GM21423 (cell line): ENCODE measurements at regions not wholly inside any gene's neighbourhood (a gene's known extent, or its start where the extent isn't known, plus 50 kb on each side); places are given as distances from the start of the nearest gene placed in this dataset.
"Not testable (repeated sequence)": the region's sequence is repeated elsewhere in the genome, so short reads cannot be mapped to it uniquely, and the experiment has no call there.

Experiments used
- ATAC-seq: cut with Tn5 transposase; IDR thresholded peaks from one replicate; pipeline ENCODE4 v1.9.1; 2021; ENCODE audit warnings: mild to moderate bottlenecking, moderate library complexity; ENCODE audit not compliant: unreplicated experiment

DNA sequence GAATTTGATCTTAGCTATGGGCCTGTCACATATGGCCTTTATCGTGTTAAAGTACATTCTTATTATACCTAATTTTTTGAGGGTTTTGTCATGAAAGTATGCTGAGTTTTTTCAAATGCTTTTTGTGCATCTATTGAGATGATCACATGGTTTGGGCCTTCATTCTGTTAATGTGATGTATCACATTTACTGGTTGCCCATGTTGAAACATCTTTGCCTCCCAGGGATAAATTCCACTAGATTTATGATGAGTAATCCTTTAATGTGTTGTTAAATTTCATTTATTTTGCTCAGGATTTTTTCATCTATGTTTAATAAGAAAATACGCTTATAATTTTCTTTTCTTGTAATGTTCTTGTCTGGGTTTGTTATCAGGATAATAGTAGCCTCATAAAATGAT, 442.0 kb downstream of the MDFIC start:
- no peak for ATAC-seq

DNA sequence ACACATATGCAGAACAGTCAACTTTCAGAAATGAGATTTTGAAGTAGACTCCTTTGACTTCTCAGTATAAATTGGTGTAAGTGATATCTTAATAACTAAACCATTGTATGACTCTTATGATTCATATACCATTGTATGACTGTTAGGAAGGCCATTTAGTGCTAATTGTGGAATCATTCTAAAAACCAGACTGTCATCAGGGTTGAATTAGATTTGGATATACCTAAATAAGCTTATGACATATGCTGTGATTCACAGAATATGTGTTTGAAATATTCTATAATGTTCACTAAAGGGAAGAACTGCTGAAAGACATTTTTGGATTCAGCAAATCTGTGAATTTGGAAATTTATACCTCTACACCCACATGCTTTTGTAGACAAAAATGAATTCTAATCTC, 438.1 kb downstream of the MDFIC start:
- ATAC-seq, result no peak

DNA sequence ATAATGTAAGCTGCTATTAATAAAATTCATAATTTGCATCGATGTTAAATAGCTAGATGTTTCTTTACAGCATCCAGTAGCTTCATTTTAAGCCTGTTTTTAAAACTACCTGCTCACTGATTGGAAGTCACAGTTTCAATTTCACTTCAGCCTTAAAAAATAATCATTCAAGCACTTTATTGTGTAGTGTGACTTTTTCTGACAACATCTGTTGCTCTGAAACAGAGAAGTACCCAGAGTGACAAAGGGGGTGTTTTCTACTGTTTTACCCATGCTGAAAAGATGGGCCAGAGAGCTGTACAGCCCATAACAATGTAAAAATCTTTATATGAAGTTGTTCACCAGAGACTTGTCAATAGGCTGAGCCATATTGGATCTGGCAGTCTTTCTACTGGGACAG, 437.2 kb downstream of the MDFIC start:
- peak; percentile 41 for ATAC-seq

DNA sequence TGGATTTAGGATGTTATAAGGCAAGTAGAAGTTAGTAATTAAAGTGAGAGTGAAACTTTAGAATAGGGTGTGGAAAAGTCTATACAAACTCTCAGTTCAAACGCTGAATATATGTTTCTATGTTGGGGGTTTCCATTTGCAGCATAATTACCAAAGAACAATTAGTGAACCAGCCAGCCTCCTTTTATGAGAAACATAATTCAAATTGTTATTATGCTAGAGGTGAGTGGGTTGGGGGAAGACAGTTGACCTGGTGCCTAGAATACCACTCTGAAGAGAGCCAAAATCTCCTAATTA, 435.8 kb downstream of the MDFIC start:
- no peak for ATAC-seq

DNA sequence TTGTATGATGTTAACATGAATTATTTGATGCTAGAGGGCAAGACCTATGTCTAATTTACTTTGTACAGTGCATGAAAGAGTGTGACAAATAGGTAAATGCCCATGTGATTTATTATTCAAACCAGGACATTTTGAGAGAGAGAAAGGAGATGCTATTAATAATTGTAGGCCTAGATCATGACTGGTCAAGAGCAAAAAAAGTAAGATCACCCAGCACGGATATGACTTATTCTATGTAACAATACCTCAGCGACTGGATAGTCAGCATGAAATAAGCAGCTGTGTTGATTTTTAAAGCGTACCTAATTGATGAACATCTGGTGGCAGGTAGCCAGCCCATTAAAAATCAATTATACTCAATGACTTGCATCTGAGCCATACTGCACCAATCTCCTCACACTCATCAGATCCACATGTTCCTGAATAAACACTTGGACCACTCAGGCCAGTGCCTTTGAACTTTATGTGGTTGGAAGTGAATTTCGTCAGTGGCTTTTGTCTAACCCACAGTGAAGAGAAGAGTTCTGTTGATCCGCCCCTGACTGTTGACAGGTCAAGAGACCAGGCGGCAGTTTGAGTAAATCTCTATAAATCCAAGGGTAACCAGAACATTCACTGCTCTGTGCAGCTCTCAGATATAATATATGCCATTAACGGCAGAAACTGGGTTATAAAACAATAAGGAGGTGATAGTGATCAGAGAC, 435.3 kb downstream of the MDFIC start:
- no peak for ATAC-seq

DNA sequence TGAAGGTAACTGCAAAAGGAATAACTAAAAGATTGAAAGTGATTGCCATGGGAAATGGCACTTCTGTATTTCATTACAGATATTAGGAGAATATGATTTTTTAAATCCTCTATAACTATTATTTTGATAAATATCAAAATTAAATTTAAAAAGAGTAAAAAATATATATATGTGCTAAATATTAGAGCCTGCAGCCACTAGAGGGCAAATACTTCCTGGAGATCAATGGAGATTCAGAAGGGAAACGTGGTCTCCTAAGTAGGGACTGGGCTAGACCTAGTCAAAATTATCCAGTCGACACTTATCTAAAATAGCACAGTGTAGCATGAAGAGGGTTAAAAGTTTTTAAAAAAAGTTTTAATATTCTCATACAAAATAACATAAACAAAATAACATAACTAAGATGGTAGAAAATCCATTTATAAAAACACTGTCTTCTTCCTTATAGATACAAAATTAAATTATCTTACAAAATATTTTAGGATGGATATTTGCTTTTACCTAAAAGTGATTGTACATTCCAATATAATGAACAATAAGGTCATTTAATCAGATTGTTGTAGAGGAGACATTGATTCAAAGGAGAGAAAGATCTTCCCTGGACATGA, 434.3 kb downstream of the MDFIC start:
- no peak for ATAC-seq

DNA sequence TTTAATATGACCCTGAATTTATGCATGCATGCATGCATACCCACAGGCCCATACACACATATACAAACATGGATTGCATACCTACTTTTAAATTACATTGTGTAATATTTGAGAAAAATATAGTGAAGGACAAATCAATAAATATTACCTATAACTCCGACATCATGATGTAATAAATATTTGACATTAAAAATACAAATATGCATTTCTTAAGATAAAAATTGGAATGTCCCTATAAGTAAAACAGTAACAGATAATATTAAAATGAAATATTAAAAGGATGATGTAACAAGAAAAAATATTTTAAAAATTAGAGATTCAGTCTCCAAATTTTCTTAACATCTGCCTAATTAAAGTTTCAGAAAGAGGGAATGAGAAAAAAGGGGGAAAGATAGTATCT, 433.0 kb downstream of the MDFIC start:
- no peak for ATAC-seq

DNA sequence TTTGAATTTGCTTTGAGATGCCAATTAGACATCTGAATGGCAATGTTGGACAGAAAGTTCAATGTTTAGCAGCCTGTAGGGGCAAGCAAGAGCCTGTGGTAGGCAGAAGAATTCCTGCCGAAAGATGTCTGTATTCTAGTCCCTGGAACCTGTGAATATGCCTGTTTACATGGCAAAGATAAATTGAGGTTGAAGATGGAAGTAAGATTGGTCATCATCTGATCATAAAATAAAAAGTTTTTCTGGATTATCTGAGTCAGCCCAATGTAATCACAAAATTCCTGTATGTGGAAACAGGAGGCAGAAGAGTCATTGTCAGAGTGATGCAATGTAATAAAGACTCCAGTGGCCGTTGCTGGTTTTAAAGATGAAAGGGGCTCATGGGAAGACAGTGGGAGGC, 430.5 kb downstream of the MDFIC start:
- ATAC-seq, result no peak

DNA sequence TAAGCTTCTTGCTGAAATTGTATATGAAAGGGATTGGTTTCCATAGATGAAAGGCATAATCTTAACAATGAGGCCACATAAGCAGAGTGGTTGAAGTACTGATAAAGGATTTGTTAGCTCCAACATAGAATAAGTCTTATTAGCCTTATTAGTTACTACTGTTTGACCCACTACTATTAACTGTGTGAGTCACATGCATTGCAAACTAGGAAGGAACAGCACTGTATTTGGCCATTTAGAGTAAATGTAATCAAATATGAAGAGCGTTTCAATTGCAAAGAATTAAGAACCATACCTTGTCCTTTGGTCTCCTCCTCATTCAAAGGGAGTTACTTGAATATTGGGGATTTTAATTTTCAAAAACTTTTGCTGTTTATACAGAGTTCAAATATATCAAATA, 428.9 kb downstream of the MDFIC start:
- no peak for ATAC-seq

DNA sequence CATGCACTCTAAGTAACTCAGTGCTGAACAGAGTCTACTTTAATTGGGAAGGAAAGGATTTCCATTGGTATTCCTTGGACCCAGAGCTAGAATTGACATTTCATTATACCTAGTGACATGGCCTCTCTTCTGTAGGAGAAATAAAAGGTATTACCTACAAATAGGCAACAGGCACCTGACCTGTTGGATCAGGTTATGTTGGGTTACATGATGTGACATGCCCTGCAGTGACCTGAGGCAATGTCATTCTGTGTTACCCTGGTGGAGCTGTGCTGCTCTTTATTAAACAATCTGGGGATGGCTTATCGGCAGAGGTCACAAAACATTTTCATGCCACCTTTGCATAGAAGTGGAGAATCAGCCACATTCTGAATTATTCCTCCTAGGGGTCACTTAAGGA, 427.7 kb downstream of the MDFIC start:
- ATAC-seq, result no peak

DNA sequence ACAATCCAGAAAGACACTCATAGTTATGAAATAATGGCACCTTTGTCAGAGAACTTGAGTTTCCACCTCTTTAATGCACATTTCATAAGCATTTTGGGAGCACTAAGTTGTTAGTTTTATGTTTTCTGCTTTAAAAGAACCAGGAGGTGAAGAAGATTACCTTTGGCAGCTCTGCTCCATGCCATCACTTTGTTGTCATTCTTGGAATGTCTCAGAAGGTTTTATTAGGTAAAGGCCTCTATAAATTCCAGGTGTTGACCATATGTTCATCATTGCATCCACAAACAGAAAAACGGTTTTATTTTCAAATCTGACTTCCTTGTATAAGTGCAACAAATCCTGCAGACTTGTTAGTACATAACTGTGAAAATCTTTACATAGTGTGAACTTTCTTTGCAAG, 424.8 kb downstream of the MDFIC start:
- no peak for ATAC-seq

DNA sequence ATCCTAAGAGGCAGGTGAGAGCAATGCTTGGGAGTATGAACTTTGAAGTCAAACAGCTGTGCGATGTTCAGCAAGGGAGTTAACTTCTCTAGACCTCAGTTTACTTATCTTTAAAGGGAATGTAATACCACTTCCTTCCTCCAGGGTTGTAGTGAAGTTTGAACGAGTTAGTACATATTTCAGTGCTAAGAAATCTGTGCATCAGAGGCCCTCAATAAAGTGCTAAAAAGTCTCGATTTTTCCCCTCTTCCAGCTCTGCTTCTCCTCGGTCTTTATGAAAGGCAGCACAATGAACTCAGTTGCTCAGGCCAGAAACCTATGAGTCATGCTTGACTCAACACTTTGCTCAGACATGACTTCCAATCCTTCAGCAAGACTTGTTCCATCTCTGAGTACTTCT, 418.9 kb downstream of the MDFIC start:
- no peak for ATAC-seq

DNA sequence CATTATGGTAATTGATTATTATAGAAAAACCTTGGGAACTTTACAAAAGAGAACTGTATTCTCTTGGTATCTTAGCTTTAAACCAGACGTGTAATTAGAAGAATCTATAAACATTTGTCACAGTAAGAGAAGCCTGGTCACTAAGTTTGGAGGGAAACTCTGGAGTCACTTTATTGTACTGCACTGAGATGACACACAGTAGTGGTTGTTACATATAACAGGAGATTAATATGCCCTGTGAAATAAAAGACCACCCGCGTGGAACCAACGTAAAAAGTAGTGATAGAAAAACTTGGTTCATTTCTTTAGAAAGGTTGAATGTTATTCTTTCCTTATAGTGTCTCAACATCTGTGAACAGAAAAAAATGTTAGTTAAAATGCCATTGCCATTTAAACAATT, 416.1 kb downstream of the MDFIC start:
- no peak for ATAC-seq

DNA sequence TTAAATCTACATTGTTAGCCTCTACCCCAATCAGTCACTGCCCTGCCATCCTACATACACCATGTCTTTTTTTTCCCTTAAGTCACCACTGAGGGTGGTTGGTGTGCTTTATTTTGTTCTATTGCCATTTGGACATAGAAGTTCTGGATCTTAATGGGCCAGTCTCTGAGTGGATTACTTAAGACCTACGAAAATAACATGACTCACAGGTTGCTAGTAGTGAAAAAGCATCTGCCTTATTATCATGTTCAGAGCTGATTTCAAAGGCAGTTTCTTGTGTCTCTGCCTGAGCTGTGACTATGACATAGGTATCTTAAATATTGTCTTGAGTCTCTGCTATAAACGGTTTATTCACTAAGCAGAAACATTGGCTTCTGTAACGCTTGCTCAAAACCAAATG, 410.8 kb downstream of the MDFIC start:
- no peak for ATAC-seq

DNA sequence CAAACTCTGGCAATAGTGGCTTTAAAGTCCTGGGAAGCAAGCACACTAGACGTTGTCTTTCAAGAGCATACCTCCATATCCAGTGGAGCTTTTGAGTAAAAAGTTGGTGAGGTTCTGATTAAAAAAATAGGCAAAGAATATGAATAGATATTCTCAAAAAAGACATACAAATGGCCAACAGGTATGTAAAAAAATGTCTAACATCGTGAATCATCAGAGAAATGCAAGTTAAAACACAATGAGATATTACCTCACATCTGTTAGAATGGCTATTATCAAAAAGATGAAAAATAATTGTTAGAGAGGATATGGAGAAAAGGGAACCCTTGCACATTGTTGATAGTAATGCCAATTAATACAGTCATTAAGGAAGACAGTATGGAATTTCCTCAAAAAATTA, 407.1 kb downstream of the MDFIC start:
- no peak for ATAC-seq

DNA sequence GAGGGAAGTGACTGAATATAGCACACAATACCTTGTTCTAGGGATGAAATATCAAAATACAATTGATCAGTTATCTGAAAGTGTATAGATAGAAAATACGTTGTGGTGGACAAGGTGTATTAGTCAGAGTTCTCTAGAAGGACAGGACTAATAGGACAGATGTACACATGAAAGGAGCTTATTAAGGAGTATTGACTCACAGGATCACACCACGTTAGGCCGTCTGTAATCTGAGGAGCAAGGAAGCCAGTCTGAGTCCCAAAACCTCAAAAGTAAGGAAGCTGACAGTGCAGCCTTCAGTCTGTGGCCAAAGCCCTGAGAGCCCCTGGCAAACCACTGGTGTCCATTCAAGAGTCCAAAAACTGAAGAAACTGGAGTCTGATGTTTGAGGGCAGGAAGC, 406.1 kb downstream of the MDFIC start:
- ATAC-seq, result no peak

DNA sequence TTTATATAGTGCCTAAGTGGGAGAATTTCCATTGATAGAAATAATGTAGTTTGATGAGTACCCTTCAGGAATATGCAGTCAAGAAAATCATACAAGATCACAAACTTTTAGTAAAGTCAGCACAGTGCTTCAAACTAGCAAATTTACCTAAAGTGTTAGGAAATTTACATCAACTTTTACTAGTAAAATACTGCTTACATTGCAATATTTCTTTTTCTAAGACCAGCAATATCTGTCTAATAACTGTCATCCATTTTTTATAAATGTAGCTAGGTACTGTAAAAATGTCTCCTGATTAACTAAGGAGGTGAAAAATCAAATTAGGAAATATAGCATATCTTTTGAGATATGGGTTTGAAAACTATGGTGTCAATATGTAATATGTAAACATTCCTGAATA, 405.4 kb downstream of the MDFIC start:
- no peak for ATAC-seq

DNA sequence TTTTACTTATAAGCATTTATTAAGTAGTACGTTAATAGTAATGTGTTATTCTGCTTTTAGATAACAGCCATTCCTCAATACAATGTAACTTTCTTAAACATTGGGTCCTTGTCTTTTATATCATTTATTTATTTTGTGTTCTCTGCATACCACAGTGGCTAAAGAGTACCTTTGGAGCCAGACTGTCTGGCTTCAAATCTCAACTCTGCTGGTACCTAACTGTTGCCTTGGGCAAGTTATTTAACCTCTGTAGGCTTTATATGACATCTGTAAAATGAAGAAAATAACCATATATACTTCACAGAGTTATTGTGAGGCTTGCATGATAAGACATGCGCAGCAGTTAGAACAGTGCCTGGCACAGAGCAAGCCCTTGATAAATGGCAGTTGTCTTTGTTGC, 397.6 kb downstream of the MDFIC start:
- no peak for ATAC-seq

DNA sequence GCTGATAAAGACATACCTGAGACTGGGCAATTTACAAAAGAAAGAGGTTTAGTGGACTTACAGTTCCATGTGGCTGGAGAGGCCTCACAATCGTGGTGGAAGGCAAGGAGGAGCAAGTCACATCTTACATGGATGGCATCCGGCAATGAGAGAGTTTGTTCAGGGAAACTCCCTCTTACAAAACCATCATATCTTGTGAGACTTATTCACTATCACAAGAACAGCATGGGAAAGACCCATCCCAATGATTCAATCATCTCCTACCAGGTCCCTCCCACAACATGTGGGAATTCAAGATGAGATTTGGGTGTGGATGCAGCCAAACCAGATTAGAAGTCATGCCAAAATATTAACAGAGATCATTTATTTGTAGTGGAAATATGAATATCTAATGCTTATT, 388.4 kb downstream of the MDFIC start:
- ATAC-seq, result not testable (repeated sequence)

DNA sequence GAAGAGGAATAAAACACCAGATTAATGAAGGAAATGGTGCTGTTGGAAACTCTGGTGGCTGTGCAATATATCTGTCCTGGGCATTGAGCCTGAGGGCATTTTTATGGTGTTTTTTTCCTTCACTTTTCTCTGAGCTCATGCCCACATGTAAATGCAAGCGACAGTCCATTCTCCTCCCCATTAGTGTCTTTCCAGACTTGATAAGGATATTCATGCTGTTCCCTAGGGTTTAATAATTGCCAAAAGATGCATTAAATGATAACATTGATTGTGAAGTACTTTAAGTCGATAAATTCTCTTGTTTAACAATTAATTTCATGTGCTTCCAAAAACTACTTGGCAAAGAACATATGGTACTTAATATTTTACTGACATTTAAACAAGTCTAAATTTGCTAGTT, 384.7 kb downstream of the MDFIC start:
- ATAC-seq, result no peak

DNA sequence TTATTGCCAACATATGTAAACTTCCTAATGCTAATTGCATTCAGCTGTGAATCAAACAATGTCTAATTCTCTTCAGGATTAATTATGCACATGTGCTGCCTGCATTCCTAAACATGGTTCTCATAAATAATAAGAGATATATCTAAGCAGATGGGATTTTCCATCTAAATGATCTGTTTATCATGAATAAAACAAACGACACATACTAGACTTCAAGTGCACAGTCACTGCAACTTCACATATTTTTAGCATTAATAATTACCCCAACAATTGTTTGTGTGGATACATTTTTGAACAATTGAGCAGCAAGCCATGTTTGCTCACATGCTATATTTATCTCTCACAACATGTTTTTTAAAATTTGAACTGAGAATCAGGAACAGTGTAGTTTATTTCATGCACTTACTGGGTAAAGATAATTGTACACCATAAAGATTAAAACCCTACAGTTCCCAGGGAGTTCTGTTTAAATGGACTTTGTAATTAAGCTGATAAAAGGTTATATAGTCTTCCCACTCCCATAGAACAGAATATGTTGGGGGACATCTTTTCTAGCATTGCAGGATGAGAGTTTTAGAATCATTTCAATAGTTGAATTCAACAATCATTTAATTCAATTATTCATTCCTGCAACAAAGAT, 378.5 kb downstream of the MDFIC start:
- ATAC-seq, result no peak

DNA sequence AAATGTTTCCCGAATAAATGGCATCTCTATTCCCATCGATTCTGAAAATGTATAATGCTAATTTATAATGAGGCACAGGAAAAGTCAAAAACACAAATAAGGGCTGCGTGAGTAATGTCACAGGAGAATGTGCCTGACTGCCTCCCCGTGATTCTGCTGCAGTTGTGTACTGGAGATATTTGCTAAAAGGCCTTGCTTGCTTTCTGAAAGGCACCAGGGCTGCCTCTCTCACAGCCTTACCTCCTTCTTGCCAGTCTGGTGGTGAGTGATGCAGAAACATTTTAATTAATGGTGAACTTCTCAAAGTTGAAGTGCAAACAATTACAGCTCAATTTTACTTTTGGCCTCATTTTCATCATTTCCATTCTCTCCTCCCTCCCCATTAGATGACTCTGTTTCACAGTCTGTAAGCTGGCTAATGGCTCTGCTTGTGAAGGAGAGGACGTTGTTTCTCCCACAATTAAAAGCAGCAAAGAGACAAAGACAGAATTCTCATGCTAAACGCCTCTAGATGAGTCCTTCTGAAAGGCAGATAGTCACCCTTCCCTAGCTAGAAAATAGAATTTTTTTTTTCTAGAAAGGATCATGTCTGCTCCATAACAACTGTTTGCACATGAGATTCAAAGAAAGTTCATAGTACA, 377.6 kb downstream of the MDFIC start:
- no peak for ATAC-seq
